Stimulated activated CD8-positive, alpha-beta memory T cell treated with anti-CD3 and anti-CD28 coated beads, Interleukin-12 subunit alpha, Interleukin-12 subunit beta, amount 100 ng/mL, for 24 hours (primary cell): ENCODE measurements at regions not wholly inside any gene's neighbourhood (a gene's known extent, or its start where the extent isn't known, plus 50 kb on each side); places are given as distances from the start of the nearest gene placed in this dataset.

Experiments
- DNase-seq: peaks from one replicate; pipeline ENCODE4 v3.0.0-alpha.2; 2020; ENCODE audit errors: extremely low read depth

GRCh38 chr9:80072451-80072850 is 500.7 kb downstream of the TLE4 start:
- DNase-seq = no peak

- DNase-seq = no peak
Measured at GRCh38 chr9:80070071-80070742, 498.4 kb downstream of the TLE4 start.

- no peak for DNase-seq
Measured at GRCh38 chr9:80066931-80067330, 495.2 kb downstream of the TLE4 start.

- DNase-seq = no peak
Measured at GRCh38 chr9:80062567-80062966, 490.8 kb downstream of the TLE4 start.

GRCh38 chr9:80061940-80062339 is 490.2 kb downstream of the TLE4 start:
- DNase-seq = no peak

- DNase-seq = no peak
Measured at GRCh38 chr9:80061096-80061495, 489.3 kb downstream of the TLE4 start.

- no peak for DNase-seq
Measured at GRCh38 chr9:80059979-80060378, 488.2 kb downstream of the TLE4 start.

- DNase-seq = no peak
Measured at GRCh38 chr9:80059191-80059590, 487.4 kb downstream of the TLE4 start.

GRCh38 chr9:80052830-80053229 is 481.1 kb downstream of the TLE4 start:
- no peak for DNase-seq

GRCh38 chr9:80049096-80049782 is 477.5 kb downstream of the TLE4 start:
- no peak for DNase-seq

GRCh38 chr9:80046481-80046880 is 474.7 kb downstream of the TLE4 start:
- no peak for DNase-seq

- no peak for DNase-seq
Measured at GRCh38 chr9:80041821-80042220, 470.1 kb downstream of the TLE4 start.

GRCh38 chr9:80040457-80040856 is 468.7 kb downstream of the TLE4 start:
- no peak for DNase-seq

- DNase-seq = no peak
Measured at GRCh38 chr9:80030801-80031200, 459.0 kb downstream of the TLE4 start.

GRCh38 chr9:80028501-80028900 is 456.7 kb downstream of the TLE4 start:
- no peak for DNase-seq

- no peak for DNase-seq
Measured at GRCh38 chr9:80025796-80026520, 454.2 kb downstream of the TLE4 start.

- DNase-seq = no peak
Measured at GRCh38 chr9:80025131-80025530, 453.4 kb downstream of the TLE4 start.

- no peak for DNase-seq
Measured at GRCh38 chr9:80020530-80020929, 448.8 kb downstream of the TLE4 start.

- DNase-seq = no peak
Measured at GRCh38 chr9:80020056-80020455, 448.3 kb downstream of the TLE4 start.

- DNase-seq = no peak
Measured at GRCh38 chr9:80013891-80014290, 442.1 kb downstream of the TLE4 start.

- DNase-seq = no peak
Measured at GRCh38 chr9:80012557-80013330, 441.0 kb downstream of the TLE4 start.

- no peak for DNase-seq
Measured at GRCh38 chr9:80009204-80009603, 437.4 kb downstream of the TLE4 start.
